K562 (cell line): ENCODE measurements at regions not wholly inside any gene's neighbourhood (a gene's known extent, or its start where the extent isn't known, plus 50 kb on each side); places are given as distances from the start of the nearest gene placed in this dataset.

ENCODE experiments used
- ATAC-seq: fragments of 200-7000 bp; cut with Tn5 transposase; 3 replicates; pipeline ENCODE4 v1.9.1; 2020; ENCODE audit warnings: moderate library complexity
- BruUV-seq: library from RNA; stranded (reverse); fragments of 400-500 nt; replicated peaks from 2 replicates; lab custom pipeline; 2021; lab: Mats Ljungman, UMichigan
- CTCF ChIA-PET: fragments of 300-600 bp; formaldehyde crosslinking; extraction: SDS; loops from one replicate; lab custom pipeline; 2021; ENCODE audit warnings: low intra/inter-chr PET ratio; lab: Yijun Ruan, JAX
- POLR2A ChIA-PET: fragments of 300-600, 350-650 bp; sonication (Branson Sonifier 250); formaldehyde crosslinking; extraction: SDS; loops from one replicate; lab custom pipeline; 2021; ENCODE audit warnings: antibody characterized with exemption, inconsistent platforms; lab: Yijun Ruan, JAX
- DNase-seq, 4 experiments: peaks; one replicate each; pipeline versions ENCODE4 v3.0.0 to v3.0.0-alpha.2; 2011 to 2018; ENCODE audit warnings: low spot score in 3 of 4, mixed read lengths in 3 of 4; ENCODE audit errors: extremely low read depth in 1 of 4
- FAIRE-seq: peaks from 2 replicates; lab custom pipeline; 2011; peaks lifted over from hg19 to GRCh38; lab: Jason Lieb, UNC
- H2AFZ ChIP-seq: 2 replicates; pipeline ENCODE4 v1.6.0; 2011; ENCODE audit warnings: low read depth, low read length, control low read depth, inconsistent platforms
- H3K27ac ChIP-seq: fragments of 200-600 bp; 3 replicates; pipeline ENCODE4 v1.8.0; 2011; ENCODE audit warnings: low read depth, mild to moderate bottlenecking, control low read depth, inconsistent platforms, low read length, moderate library complexity, mixed read lengths; ENCODE audit errors: extremely low read depth
- H3K27me3 ChIP-seq, 2 experiments: fragments of 300-600 bp in 1 of 2; 2 replicates in 1 of 2; 3 replicates in 1 of 2; pipeline versions ENCODE4 v1.6.0 to v1.8.0; 2011; ENCODE audit warnings: inconsistent platforms in 2 of 2, low read length in 2 of 2, mild to moderate bottlenecking in 1 of 2, mixed read lengths in 1 of 2, moderate library complexity in 1 of 2; ENCODE audit not compliant: control insufficient read depth in 2 of 2, insufficient read depth in 2 of 2
- H3K36me3 ChIP-seq: fragments of 300-600 bp; 3 replicates; pipeline ENCODE4 v1.8.0; 2011; ENCODE audit warnings: mild to moderate bottlenecking, low read length, inconsistent platforms; ENCODE audit not compliant: control insufficient read depth, insufficient read depth
- H3K4me1 ChIP-seq, 2 experiments: fragments of 200-600 bp in 1 of 2; replicated peaks in 1 of 2; 2 replicates in 1 of 2; 3 replicates in 1 of 2; pipeline versions ENCODE4 v1.5.1 to v1.8.0; 2011; ENCODE audit warnings: inconsistent platforms in 2 of 2, low read length in 2 of 2, mild to moderate bottlenecking in 1 of 2, mixed read lengths in 1 of 2, moderate library complexity in 1 of 2; ENCODE audit not compliant: control insufficient read depth in 2 of 2, insufficient read depth in 2 of 2
- H3K4me2 ChIP-seq: 2 replicates; pipeline ENCODE4 v1.6.1; 2011; ENCODE audit warnings: low read length, control low read depth, inconsistent platforms, mixed read lengths; ENCODE audit not compliant: insufficient read depth
- H3K4me3 ChIP-seq: fragments of 200-600 bp; sonication (generic), shearing (Covaris generic); 2 replicates; pipeline ENCODE4 v1.5.1; 2016; ENCODE audit warnings: control low read depth, inconsistent platforms
- H3K79me2 ChIP-seq: fragments of 200-600 bp; 3 replicates; pipeline ENCODE4 v1.8.0; 2011; ENCODE audit warnings: low read length, inconsistent platforms; ENCODE audit not compliant: control insufficient read depth, insufficient read depth
- H3K9ac ChIP-seq, 2 experiments: 2 replicates each; pipeline versions ENCODE4 v1.6.0 to v1.6.1; 2011; ENCODE audit warnings: low read depth in 2 of 2, low read length in 2 of 2, control low read depth in 1 of 2, inconsistent platforms in 1 of 2, mild to moderate bottlenecking in 1 of 2, mixed read lengths in 1 of 2; ENCODE audit not compliant: insufficient read depth in 1 of 2
- H3K9me1 ChIP-seq: one replicate; pipeline ENCODE4 v1.6.0; 2011; ENCODE audit warnings: inconsistent platforms, mild to moderate bottlenecking, low read length, moderate library complexity; ENCODE audit not compliant: control insufficient read depth, insufficient read depth
- H3K9me3 ChIP-seq: replicated peaks from 2 replicates; pipeline ENCODE4 v1.5.1; 2011; ENCODE audit warnings: low read depth, low read length, inconsistent platforms; ENCODE audit not compliant: control insufficient read depth, insufficient read depth
- H4K20me1 ChIP-seq: replicated peaks from 2 replicates; pipeline ENCODE4 v1.6.1; 2011; ENCODE audit warnings: low read length, inconsistent platforms, mixed read lengths; ENCODE audit not compliant: control insufficient read depth, insufficient read depth
- FOXM1 ChIP-seq, 2 experiments: fragments of 450-650 bp in 1 of 2; sonication (generic) in 1 of 2; formaldehyde crosslinking in 1 of 2; IDR thresholded peaks; 2 replicates each; pipeline versions ENCODE4 v1.6.1 to v1.9.0; 2017 to 2022; ENCODE audit warnings: low read depth in 2 of 2, mild to moderate bottlenecking in 2 of 2, missing genetic modification reagents in 1 of 2, moderate library complexity in 1 of 2
- IRF2 ChIP-seq: sonication (generic); formaldehyde crosslinking; IDR thresholded peaks from 2 replicates; pipeline ENCODE4 v1.8.1; 2022; ENCODE audit warnings: mild to moderate bottlenecking, missing genetic modification reagents
- PHF8 ChIP-seq: fragments of 200-600 bp; sonication (generic); IDR thresholded peaks from 2 replicates; pipeline ENCODE4 v1.6.1; 2012; ENCODE audit warnings: mixed run types, mild to moderate bottlenecking, inconsistent platforms, low read length, moderate library complexity, borderline replicate concordance
- STAT5B ChIP-seq: fragments of 250-450 bp; sonication (Bioruptor Pico); IDR thresholded peaks from 2 replicates; pipeline ENCODE4 v1.8.0; 2021; ENCODE audit warnings: mild to moderate bottlenecking, inconsistent platforms
- ZMIZ1 ChIP-seq, 2 experiments: fragments of 150-350 bp in 1 of 2; IDR thresholded peaks; 2 replicates each; pipeline ENCODE4 v1.6.1; 2012 to 2016; ENCODE audit warnings: low read depth in 2 of 2, low read length in 2 of 2, mild to moderate bottlenecking in 1 of 2, moderate library complexity in 1 of 2
- ZNF121 ChIP-seq: sonication (generic); formaldehyde crosslinking; conservative IDR thresholded peaks from 2 replicates; pipeline ENCODE4 v1.8.0; 2022; ENCODE audit warnings: missing genetic modification reagents
- ZNF436 ChIP-seq: fragments of 250-450, 450-650 bp; sonication (Bioruptor Pico); formaldehyde crosslinking; IDR thresholded peaks from 2 replicates; pipeline ENCODE4 v1.7.0; 2020; ENCODE audit warnings: mild to moderate bottlenecking
- WGBS: fragments of 100-300 bp; shearing (Covaris generic); methylation state at CpG from one replicate; pipeline ENCODE4 v1.1.6; 2016; ENCODE audit warnings: low coverage, mixed read lengths; ENCODE audit not compliant: insufficient coverage; ENCODE audit errors: missing lambda C conversion rate; 5-methylcytosine and 5-hydroxymethylcytosine counted together
- in situ Hi-C: fragments of 300-500 bp; cut with MboI; formaldehyde crosslinking; loops from 4 replicates; pipeline ENCODE4 v1.15.0; 2018; ENCODE audit warnings: inconsistent platforms, mixed read lengths
- intact Hi-C: fragments of 100-400 bp; cut with micrococcal nuclease; formaldehyde crosslinking; loops from 2 replicates; pipeline ENCODE4 v1.14.2; 2022

- Histone ChIP-seq H3K27ac (no peak overlapping the region), H3K27me3 (no peaks in the 10 kb centered on the region), H3K4me2 (no peak overlapping the region), H3K9me3 (no peaks in the 10 kb centered on the region; the same call in 1 of the 2 replicates), H2AFZ (no peak overlapping the region), H4K20me1 (no peaks in the 10 kb centered on the region), H3K36me3 (no peaks in the 10 kb centered on the region), H3K4me3 (no peak overlapping the region), H3K9ac (no peak overlapping the region), H3K9me1 (no peaks in the 10 kb centered on the region), H3K4me1 (no peaks in the 10 kb centered on the region), H3K79me2 (no peaks in the 10 kb centered on the region)
- intact Hi-C loops (no loop called here), in situ Hi-C loops (no loop called here)
- WGBS = 5% methylated on average over 1 of the region's 1 CpG
- TF ChIP-seq STAT5B (no peak), ZNF436 (CRISPR knock-in tag) (no peak), FOXM1 (IDR thresholded peaks at IDR 0.05; ENCODE audit: low read depth) (no peak), FOXM1 (CRISPR knock-in tag; IDR thresholded peaks at IDR 0.05; ENCODE audit: low read depth) (no peak), ZNF121 (CRISPR knock-in tag) (no peak), PHF8 (no peak), IRF2 (CRISPR knock-in tag) (no peak), ZMIZ1 (IDR thresholded peaks at IDR 0.05; ENCODE audit: low read depth in 2 of 2, low read length in 2 of 2) (no peak)
- POLR2A ChIA-PET = no interaction called here
- no peak for DNase-seq
- no peak for ATAC-seq
- no TSS peak for BruUV-seq
- CTCF ChIA-PET = no interaction called here
- no peak for FAIRE-seq
Observed at GRCh38 chr1:69148731-69149130, 419.0 kb upstream of the LRRC7 start.
